K562 (cell line): ENCODE measurements at regions not wholly inside any gene's neighbourhood (a gene's known extent, or its start where the extent isn't known, plus 50 kb on each side); places are given as distances from the start of the nearest gene placed in this dataset.

ENCODE experiments used
- ATAC-seq: fragments of 200-7000 bp; cut with Tn5 transposase; 3 replicates; pipeline ENCODE4 v1.9.1; 2020; ENCODE audit warnings: moderate library complexity
- BruUV-seq: library from RNA; stranded (reverse); fragments of 400-500 nt; replicated peaks from 2 replicates; lab custom pipeline; 2021; lab: Mats Ljungman, UMichigan
- CTCF ChIA-PET: fragments of 300-600 bp; formaldehyde crosslinking; extraction: SDS; loops from one replicate; lab custom pipeline; 2021; ENCODE audit warnings: low intra/inter-chr PET ratio; lab: Yijun Ruan, JAX
- POLR2A ChIA-PET: fragments of 300-600, 350-650 bp; sonication (Branson Sonifier 250); formaldehyde crosslinking; extraction: SDS; loops from one replicate; lab custom pipeline; 2021; ENCODE audit warnings: antibody characterized with exemption, inconsistent platforms; lab: Yijun Ruan, JAX
- DNase-seq, 4 experiments: peaks; one replicate each; pipeline versions ENCODE4 v3.0.0 to v3.0.0-alpha.2; 2011 to 2018; ENCODE audit warnings: low spot score in 3 of 4, mixed read lengths in 3 of 4; ENCODE audit errors: extremely low read depth in 1 of 4
- FAIRE-seq: peaks from 2 replicates; lab custom pipeline; 2011; peaks lifted over from hg19 to GRCh38; lab: Jason Lieb, UNC
- H2AFZ ChIP-seq: 2 replicates; pipeline ENCODE4 v1.6.0; 2011; ENCODE audit warnings: low read depth, low read length, control low read depth, inconsistent platforms
- H3K27ac ChIP-seq: fragments of 200-600 bp; 3 replicates; pipeline ENCODE4 v1.8.0; 2011; ENCODE audit warnings: low read depth, mild to moderate bottlenecking, control low read depth, inconsistent platforms, low read length, moderate library complexity, mixed read lengths; ENCODE audit errors: extremely low read depth
- H3K27me3 ChIP-seq, 2 experiments: fragments of 300-600 bp in 1 of 2; 2 replicates in 1 of 2; 3 replicates in 1 of 2; pipeline versions ENCODE4 v1.6.0 to v1.8.0; 2011; ENCODE audit warnings: inconsistent platforms in 2 of 2, low read length in 2 of 2, mild to moderate bottlenecking in 1 of 2, mixed read lengths in 1 of 2, moderate library complexity in 1 of 2; ENCODE audit not compliant: control insufficient read depth in 2 of 2, insufficient read depth in 2 of 2
- H3K36me3 ChIP-seq: fragments of 300-600 bp; 3 replicates; pipeline ENCODE4 v1.8.0; 2011; ENCODE audit warnings: mild to moderate bottlenecking, low read length, inconsistent platforms; ENCODE audit not compliant: control insufficient read depth, insufficient read depth
- H3K4me1 ChIP-seq, 2 experiments: fragments of 200-600 bp in 1 of 2; replicated peaks in 1 of 2; 2 replicates in 1 of 2; 3 replicates in 1 of 2; pipeline versions ENCODE4 v1.5.1 to v1.8.0; 2011; ENCODE audit warnings: inconsistent platforms in 2 of 2, low read length in 2 of 2, mild to moderate bottlenecking in 1 of 2, mixed read lengths in 1 of 2, moderate library complexity in 1 of 2; ENCODE audit not compliant: control insufficient read depth in 2 of 2, insufficient read depth in 2 of 2
- H3K4me2 ChIP-seq: 2 replicates; pipeline ENCODE4 v1.6.1; 2011; ENCODE audit warnings: low read length, control low read depth, inconsistent platforms, mixed read lengths; ENCODE audit not compliant: insufficient read depth
- H3K4me3 ChIP-seq: fragments of 200-600 bp; sonication (generic), shearing (Covaris generic); 2 replicates; pipeline ENCODE4 v1.5.1; 2016; ENCODE audit warnings: control low read depth, inconsistent platforms
- H3K79me2 ChIP-seq: fragments of 200-600 bp; 3 replicates; pipeline ENCODE4 v1.8.0; 2011; ENCODE audit warnings: low read length, inconsistent platforms; ENCODE audit not compliant: control insufficient read depth, insufficient read depth
- H3K9ac ChIP-seq, 2 experiments: 2 replicates each; pipeline versions ENCODE4 v1.6.0 to v1.6.1; 2011; ENCODE audit warnings: low read depth in 2 of 2, low read length in 2 of 2, control low read depth in 1 of 2, inconsistent platforms in 1 of 2, mild to moderate bottlenecking in 1 of 2, mixed read lengths in 1 of 2; ENCODE audit not compliant: insufficient read depth in 1 of 2
- H3K9me1 ChIP-seq: one replicate; pipeline ENCODE4 v1.6.0; 2011; ENCODE audit warnings: inconsistent platforms, mild to moderate bottlenecking, low read length, moderate library complexity; ENCODE audit not compliant: control insufficient read depth, insufficient read depth
- H3K9me3 ChIP-seq: replicated peaks from 2 replicates; pipeline ENCODE4 v1.5.1; 2011; ENCODE audit warnings: low read depth, low read length, inconsistent platforms; ENCODE audit not compliant: control insufficient read depth, insufficient read depth
- H4K20me1 ChIP-seq: replicated peaks from 2 replicates; pipeline ENCODE4 v1.6.1; 2011; ENCODE audit warnings: low read length, inconsistent platforms, mixed read lengths; ENCODE audit not compliant: control insufficient read depth, insufficient read depth
- ARID3A ChIP-seq: IDR thresholded peaks from 2 replicates; pipeline ENCODE4 v1.6.1; 2012; ENCODE audit warnings: low read depth, low read length, improper control_type of control experiment, borderline replicate concordance
- ATF6 ChIP-seq: sonication (generic); formaldehyde crosslinking; IDR thresholded peaks from 2 replicates; pipeline ENCODE4 v1.4.0; 2020; ENCODE audit warnings: mild to moderate bottlenecking, missing genetic modification reagents
- DMBX1 ChIP-seq: fragments of 250-450 bp; sonication (Bioruptor Pico); IDR thresholded peaks from 2 replicates; pipeline ENCODE4 v1.8.0; 2022; ENCODE audit warnings: inconsistent platforms, mild to moderate bottlenecking, moderate library complexity, borderline replicate concordance
- GTF2A2 ChIP-seq: IDR thresholded peaks from 2 replicates; pipeline ENCODE4 v1.6.1; 2016; ENCODE audit warnings: mild to moderate bottlenecking, missing genetic modification characterization, missing compliant biosample characterization
- ILF3 ChIP-seq: fragments of 450-650 bp; IDR thresholded peaks from 2 replicates; pipeline ENCODE4 v1.6.1; 2018; ENCODE audit warnings: antibody characterized with exemption, mild to moderate bottlenecking, moderate library complexity, borderline replicate concordance
- MAFG ChIP-seq: fragments of 450-650 bp; conservative IDR thresholded peaks from 2 replicates; pipeline ENCODE4 v1.6.1; 2016; ENCODE audit warnings: missing genetic modification characterization, missing compliant biosample characterization
- MEF2D ChIP-seq: conservative IDR thresholded peaks from 2 replicates; pipeline ENCODE4 v1.6.1; 2016; ENCODE audit warnings: low read depth, missing genetic modification characterization, missing compliant biosample characterization
- MXD1 ChIP-seq: fragments of 250-450 bp; sonication (Bioruptor Pico); IDR thresholded peaks from 2 replicates; pipeline ENCODE4 v1.8.0; 2021; ENCODE audit warnings: borderline replicate concordance, mild to moderate bottlenecking, moderate library complexity; ENCODE audit not compliant: poor library complexity, severe bottlenecking
- NFXL1 ChIP-seq: fragments of 450-650 bp; formaldehyde crosslinking; IDR thresholded peaks from 2 replicates; pipeline ENCODE4 v1.4.0; 2021; ENCODE audit warnings: mild to moderate bottlenecking
- PHB ChIP-seq: fragments of 250-450 bp; sonication (Bioruptor Pico); IDR thresholded peaks from 2 replicates; pipeline ENCODE4 v1.5.0; 2021
- POLR2H ChIP-seq: IDR thresholded peaks from 2 replicates; pipeline ENCODE4 v1.6.1; 2016; ENCODE audit warnings: missing genetic modification characterization, low read depth, mild to moderate bottlenecking, control low read depth, missing compliant biosample characterization, moderate library complexity
- RCOR1 ChIP-seq, 2 experiments: IDR thresholded peaks; 2 replicates each; pipeline ENCODE4 v1.6.1; 2012; ENCODE audit warnings: low read depth in 2 of 2, low read length in 2 of 2, borderline replicate concordance in 1 of 2, improper control_type of control experiment in 1 of 2
- TAF7 ChIP-seq: fragments of 450-650 bp; IDR thresholded peaks from 2 replicates; pipeline ENCODE4 v1.6.1; 2016; ENCODE audit warnings: missing genetic modification characterization, missing compliant biosample characterization
- TARDBP ChIP-seq: fragments of 450-650 bp; IDR thresholded peaks from 2 replicates; pipeline ENCODE4 v1.6.1; 2016
- ZNF274 ChIP-seq: IDR thresholded peaks from 2 replicates; pipeline ENCODE4 v1.6.1; 2011; ENCODE audit warnings: low read depth, mild to moderate bottlenecking, low read length, moderate library complexity, borderline replicate concordance
- ZNF280A ChIP-seq: fragments of 450-650 bp; IDR thresholded peaks from 2 replicates; pipeline ENCODE4 v1.6.1; 2018; ENCODE audit warnings: mild to moderate bottlenecking, low read depth; ENCODE audit not compliant: partially characterized antibody
- WGBS: fragments of 100-300 bp; shearing (Covaris generic); methylation state at CpG from one replicate; pipeline ENCODE4 v1.1.6; 2016; ENCODE audit warnings: low coverage, mixed read lengths; ENCODE audit not compliant: insufficient coverage; ENCODE audit errors: missing lambda C conversion rate; 5-methylcytosine and 5-hydroxymethylcytosine counted together
- in situ Hi-C: fragments of 300-500 bp; cut with MboI; formaldehyde crosslinking; loops from 4 replicates; pipeline ENCODE4 v1.15.0; 2018; ENCODE audit warnings: inconsistent platforms, mixed read lengths
- intact Hi-C: fragments of 100-400 bp; cut with micrococcal nuclease; formaldehyde crosslinking; loops from 2 replicates; pipeline ENCODE4 v1.14.2; 2022

- intact Hi-C loops (no loop called here), in situ Hi-C loops (no loop called here)
- H3K27ac ChIP-seq: no peak overlapping the region
- under 1% methylated on average over 14 of the region's 15 CpGs for WGBS
- H4K20me1 ChIP-seq: no peaks in the 10 kb centered on the region
- ChIA-PET CTCF (no interaction called here), POLR2A (no interaction called here)
- H3K79me2 ChIP-seq: no peaks in the 10 kb centered on the region
- H3K9ac ChIP-seq: no peak overlapping the region
- DNase-seq (no peak), FAIRE-seq (no peak), ATAC-seq (no peak)
- H3K9me1 ChIP-seq: peaks cover 4% of the 10 kb centered on the region
- H2AFZ ChIP-seq: no peak overlapping the region
- H3K36me3 ChIP-seq: no peaks in the 10 kb centered on the region
- H3K4me2 ChIP-seq: no peak overlapping the region
- H3K27me3 ChIP-seq: no peaks in the 10 kb centered on the region; a peak in 1 of 5 replicates
- no peaks in the 10 kb centered on the region for H3K9me3 ChIP-seq
- H3K4me3 ChIP-seq: no peak overlapping the region
- H3K4me1 ChIP-seq: no peaks in the 10 kb centered on the region
- BruUV-seq: no TSS peak
- TF ChIP-seq GTF2A2 (tag) (no peak), MAFG (tag) (no peak), ATF6 (CRISPR knock-in tag) (no peak), NFXL1 (CRISPR knock-in tag) (no peak), ZNF274 (no peak), TARDBP (no peak), POLR2H (tag) (no peak), ZNF280A (no peak), MXD1 (CRISPR knock-in tag) (no peak), TAF7 (tag) (no peak), ILF3 (no peak), PHB (CRISPR knock-in tag) (no peak), RCOR1 (IDR thresholded peaks at IDR 0.05; ENCODE audit: borderline replicate concordance in 1 of 2, low read depth in 2 of 2, low read length in 2 of 2) (no peak), MEF2D (tag) (no peak), DMBX1 (CRISPR knock-in tag) (no peak), ARID3A (no peak)
Measured at GRCh38 chr19:32201636-32202051, 143.8 kb upstream of the ZNF507 start.
